Activated gamma-delta T cell treated with anti-CD3 and anti-CD28 coated beads, Interleukin-2, amount 50 U/mL, for 16 hours (primary cell): ENCODE measurements at regions not wholly inside any gene's neighbourhood (a gene's known extent, or its start where the extent isn't known, plus 50 kb on each side); places are given as distances from the start of the nearest gene placed in this dataset.
"Not testable (repeated sequence)": the region's sequence is repeated elsewhere in the genome, so short reads cannot be mapped to it uniquely, and the experiment has no call there.

Source experiments
- DNase-seq: peaks from one replicate; pipeline ENCODE4 v3.0.0-alpha.2; 2020; ENCODE audit warnings: low read depth

GRCh38 chr2:16816522-16816921 lies 150.9 kb upstream of the CYRIA start:
- no peak for DNase-seq

DNA sequence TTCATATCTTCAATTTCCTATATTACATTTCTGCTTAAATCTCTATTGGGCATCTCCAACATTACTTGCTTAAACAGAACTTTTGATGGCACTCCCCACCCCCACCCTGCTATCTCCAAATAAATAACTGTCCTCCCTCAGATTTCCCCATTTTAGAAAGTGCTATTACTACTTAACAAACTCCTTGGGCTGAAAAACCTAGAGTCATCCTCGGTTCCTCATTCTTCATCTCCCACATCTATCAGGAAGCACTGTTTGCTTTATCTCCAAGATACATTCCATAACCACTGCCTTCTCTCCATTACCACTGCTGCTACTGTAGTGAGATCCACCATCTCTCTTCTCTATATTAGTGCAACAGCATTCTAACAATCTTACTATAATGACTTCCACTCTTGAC lies 150.4 kb upstream of the CYRIA start:
- DNase-seq = no peak

- DNase-seq = no peak
Measured at GRCh38 chr2:16813593-16813992, 148.0 kb upstream of the CYRIA start.

DNA sequence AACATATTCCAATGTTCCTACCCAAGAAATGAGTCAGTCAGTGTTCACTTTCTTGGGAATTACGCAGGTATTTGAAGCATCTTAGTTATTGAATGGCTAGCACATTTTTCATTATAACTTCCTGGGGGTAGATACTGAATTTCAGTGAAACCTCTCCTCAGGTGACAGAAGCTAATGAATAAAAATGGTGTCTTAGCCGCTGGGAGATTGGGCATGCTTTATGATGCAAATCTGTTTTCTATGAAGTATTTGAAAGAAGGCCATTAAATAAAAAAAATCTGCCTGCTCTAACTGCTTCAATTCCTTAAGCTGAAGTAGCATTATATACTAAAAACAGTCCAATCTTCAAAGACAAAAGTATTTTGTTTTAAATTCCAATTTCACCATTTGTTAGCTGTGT lies 132.8 kb upstream of the CYRIA start:
- no peak for DNase-seq

GRCh38 chr2:16791496-16791895 lies 125.9 kb upstream of the CYRIA start:
- no peak for DNase-seq

DNA sequence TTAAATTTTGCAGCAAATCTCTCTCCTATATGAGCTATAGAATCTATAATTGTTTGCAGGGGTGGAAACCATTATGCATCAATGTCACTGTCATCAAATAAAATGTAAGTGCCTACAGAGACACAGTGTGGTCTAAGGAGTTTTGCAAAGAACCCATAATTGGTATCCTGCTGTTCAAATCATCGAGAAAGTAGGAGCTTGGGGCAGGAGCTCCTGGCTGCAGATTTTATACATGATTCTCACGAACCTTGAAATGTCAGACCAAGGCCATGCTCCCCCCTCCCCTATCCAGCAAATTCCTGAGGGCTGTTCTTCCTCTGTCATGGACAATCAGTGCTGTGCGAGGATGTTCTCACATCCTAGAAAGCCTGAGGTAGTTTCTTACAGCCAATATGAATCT lies 119.5 kb upstream of the CYRIA start:
- no peak for DNase-seq

DNA sequence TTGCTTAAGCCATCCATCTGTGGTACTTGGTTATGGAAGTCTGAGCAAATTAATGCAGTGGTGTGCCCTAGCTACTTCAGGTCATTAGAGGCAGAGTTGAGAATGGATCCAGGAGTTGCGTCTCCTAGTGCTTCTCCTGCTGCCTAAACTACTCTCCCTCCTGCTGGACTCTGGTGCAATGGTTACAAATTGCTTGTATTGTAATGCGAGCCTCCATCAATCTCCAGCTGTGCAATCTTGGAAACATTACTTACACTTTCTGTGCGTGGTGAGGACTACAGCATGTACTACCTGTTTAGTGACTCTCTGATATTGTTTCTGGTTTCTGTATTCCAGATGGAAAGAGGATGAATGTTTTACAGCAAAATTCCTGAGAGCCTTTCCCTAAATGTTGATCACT lies 119.0 kb upstream of the CYRIA start:
- DNase-seq = no peak

DNA sequence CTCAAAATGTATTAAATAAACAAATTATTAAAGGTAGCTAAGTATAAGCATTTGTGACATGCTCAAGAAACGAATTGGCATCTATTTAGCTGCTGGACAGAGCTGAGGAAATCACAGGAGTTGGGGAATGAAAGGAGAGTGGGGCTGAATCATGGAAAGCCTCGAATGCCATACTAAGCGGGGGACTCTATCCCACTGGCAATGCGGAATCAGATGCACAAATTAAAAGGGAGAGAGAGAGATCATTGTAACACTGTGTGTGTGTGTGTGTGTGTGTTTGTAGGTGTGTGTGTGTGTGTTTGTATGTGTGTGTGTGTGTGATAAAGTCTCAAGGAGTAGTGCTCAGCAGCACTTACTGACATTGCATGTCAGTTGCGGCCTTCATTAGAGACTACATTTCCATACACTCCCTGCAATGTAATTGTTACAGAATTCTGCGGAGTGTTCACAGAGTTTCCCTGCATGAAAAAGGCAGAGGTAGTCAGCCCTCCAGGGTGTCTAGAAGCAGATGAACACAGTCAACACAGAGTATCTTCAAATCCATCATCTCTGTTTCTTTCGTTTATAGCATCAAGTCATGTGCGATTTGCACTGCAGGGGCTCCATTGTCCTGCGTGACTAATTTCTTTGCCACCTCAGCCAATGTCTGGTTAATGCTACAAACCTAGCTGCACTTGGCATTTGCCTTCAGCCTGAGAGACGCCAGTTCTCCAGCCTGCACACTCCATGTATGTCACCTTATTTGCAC lies 111.7 kb upstream of the CYRIA start:
- no peak for DNase-seq

GRCh38 chr2:16775899-16776231 lies 110.2 kb upstream of the CYRIA start:
- no peak for DNase-seq

DNA sequence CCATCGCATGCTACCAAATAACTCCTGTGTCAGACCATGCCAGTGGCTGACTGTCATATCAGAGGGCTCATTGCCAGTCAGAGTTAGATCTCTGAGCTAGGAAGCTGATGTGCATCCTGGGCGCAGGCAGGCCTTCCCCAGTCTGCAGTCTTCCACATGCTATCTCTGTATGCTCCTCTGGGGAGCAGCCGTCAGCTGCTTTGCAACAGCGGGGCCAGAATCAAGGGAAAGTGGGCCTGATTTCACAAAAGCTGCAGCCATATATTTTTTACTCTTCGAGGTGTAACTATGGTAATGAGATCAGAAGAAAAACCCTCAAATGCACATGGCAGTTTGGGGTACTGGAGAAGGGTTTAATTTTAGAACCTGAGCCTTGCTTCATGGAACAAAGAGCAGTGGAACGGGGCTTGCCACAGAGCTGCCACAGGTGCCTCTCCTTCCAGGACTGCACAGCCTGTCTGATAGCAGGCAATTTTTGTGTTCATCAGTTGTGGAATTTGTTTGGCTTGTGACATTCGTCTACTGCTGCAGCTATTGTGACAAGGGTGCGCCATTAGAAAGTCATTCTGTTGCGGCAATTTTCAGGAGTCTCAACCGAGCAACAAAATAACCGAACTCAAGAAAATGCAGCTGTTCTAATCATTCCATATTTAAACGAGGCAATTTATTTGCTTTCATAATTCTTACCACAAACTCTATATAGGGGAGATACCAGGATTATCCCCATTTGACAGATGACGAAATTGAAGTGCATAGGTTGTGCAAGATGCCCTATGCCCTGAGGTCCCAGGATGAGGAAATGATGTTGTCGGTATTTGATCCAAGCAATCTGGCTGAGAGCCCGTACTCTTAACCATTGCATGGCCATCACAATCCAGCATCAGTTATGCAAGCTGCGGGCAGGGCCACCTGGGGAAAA lies 109.6 kb upstream of the CYRIA start:
- DNase-seq = no peak

DNA sequence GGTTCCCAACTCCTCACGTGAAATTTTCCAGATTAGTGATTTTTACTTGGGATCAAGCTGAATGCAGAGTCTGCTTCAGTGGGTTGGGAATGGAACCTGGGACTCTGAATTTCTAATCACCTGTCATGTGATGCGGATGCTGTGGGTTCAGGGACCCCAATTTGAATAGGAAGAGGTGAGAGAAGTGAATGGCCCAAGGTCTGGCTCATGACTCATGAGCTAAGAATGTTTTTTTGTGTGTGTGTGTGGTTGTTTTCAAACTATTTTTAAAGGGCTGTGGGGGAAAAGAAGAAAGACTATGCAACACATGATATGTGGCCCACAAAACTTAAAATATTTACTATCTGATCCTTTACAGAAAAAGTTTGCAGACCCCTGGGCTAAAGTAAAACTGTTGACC lies 108.5 kb upstream of the CYRIA start:
- no peak for DNase-seq

GRCh38 chr2:16773080-16773713 lies 107.6 kb upstream of the CYRIA start:
- no peak for DNase-seq

DNA sequence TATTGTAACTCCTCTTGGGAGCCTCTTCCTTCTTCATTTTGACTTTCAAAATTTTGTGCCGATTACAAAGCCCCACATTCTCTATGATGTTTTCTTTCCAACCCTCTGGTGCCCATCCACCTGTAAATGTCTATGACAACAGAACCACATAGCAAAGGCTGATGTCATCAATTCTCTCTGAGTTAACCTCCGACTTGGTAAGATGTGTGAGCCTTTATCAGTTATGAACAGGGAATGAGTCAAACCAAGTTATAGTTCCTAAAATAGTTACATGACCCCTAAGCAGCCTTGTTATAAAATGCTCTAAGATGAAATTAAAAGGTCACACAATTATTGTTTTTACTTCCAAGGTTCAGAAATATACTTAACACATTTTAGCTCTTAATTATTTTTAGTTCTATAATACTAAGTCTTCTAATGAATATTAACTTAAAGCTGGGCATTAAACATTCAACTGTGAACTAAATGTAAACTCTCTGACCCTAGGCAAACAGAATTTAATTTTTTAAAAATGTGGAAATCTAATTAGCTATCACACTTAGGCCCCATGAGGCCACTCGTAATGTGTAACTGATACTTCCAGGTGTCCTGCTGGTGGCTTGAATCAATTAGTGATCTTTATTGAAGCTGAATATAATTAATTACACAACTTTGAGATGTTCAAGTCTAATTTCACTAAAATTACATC lies 102.3 kb upstream of the CYRIA start:
- no peak for DNase-seq

DNA sequence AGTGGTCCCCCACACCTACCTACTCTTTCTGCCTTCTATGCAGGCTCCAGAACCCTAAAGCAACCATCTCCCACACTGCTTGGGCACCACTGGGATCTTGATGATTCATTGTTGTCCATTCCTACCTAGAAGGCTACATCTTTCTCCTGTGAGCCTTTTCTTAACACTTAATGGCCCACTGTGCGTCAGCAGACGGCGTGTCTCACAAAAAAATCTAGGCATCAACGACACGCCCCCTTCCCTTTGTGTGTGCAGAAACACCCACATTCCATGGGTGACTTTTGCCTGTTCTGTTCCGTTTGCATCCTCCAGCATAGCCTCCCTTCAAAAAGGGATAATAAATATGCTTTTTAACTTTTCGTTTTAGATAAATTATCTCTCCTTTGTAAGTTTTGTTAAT lies 99.7 kb upstream of the CYRIA start:
- DNase-seq = no peak

GRCh38 chr2:16764487-16764886 lies 98.9 kb upstream of the CYRIA start:
- no peak for DNase-seq

- DNase-seq = no peak
Measured at GRCh38 chr2:16763493-16763899, 97.9 kb upstream of the CYRIA start.

DNA sequence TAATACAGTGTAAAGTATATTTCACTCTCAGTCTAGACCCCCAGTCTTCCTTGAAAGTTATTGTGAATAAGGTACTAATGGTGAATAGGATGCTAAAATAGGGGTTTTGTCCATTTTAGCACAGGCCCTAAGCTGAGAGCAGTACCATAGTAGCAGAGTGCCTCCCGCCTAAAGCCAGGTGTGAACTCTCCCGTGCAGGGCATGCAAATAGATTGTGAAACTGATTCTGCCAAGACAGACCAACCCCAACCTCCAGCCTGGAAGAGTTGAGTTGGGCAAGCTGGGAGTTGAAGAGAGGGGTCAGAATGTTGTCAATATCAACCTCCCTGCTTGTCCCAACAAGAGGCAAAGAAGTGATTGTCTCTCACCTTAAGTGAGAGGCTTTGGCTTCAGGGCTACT lies 97.4 kb upstream of the CYRIA start:
- no peak for DNase-seq

GRCh38 chr2:16760426-16760825 lies 94.8 kb upstream of the CYRIA start:
- no peak for DNase-seq

GRCh38 chr2:16756831-16757644 lies 91.4 kb upstream of the CYRIA start:
- DNase-seq = peak; percentile 44

DNA sequence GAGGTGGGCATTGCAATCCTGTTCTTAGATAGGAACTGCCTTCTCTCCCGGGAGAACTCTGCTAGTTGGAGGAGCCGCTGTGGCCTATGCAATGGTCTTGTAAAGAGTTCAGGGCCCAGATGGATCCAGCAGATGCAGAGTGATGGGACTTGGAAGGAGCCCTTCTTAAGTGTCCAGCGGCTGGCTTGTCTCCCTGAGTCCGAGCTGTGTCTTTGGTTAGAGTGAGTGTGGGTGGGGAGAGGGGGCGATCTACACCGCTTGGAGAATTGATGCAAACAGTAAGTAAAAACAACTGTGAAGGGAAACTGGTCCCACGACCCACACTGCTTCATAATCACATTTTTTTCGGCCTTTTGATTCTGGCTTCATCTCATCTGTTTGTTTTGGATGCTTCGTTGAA lies 89.8 kb upstream of the CYRIA start:
- no peak for DNase-seq

- not testable (repeated sequence) for DNase-seq
Measured at GRCh38 chr2:16753025-16753424, 87.4 kb upstream of the CYRIA start.

- DNase-seq = not testable (repeated sequence)
Measured at GRCh38 chr2:16750925-16751214, 85.2 kb upstream of the CYRIA start.
